Spinal cord (tissue), 9 donors: ENCODE measurements at regions not wholly inside any gene's neighbourhood (a gene's known extent, or its start where the extent isn't known, plus 50 kb on each side); places are given as distances from the start of the nearest gene placed in this dataset.
A peak's percentile ranks its signal among the peaks of the same experiment; 100 is the strongest.

Experiments used
- DNase-seq, 6 donors: peaks; one replicate each; pipeline versions ENCODE4 v3.0.0 to v3.0.0-alpha.2; 2013 to 2015; ENCODE audit warnings: low spot score in 6 of 6, low read depth in 4 of 6
- H3K27ac ChIP-seq: one replicate; pipeline ENCODE4 v1.5.1; 2013; ENCODE audit warnings: low read depth, low read length, control low read depth
- H3K27me3 ChIP-seq: one replicate; pipeline ENCODE4 v1.6.1; 2013; ENCODE audit warnings: low read length; ENCODE audit not compliant: control insufficient read depth, insufficient read depth
- H3K36me3 ChIP-seq: one replicate; pipeline ENCODE4 v1.6.1; 2013; ENCODE audit warnings: low read length; ENCODE audit not compliant: control insufficient read depth, insufficient read depth
- H3K4me1 ChIP-seq: one replicate; pipeline ENCODE4 v1.6.1; 2013; ENCODE audit warnings: low read length; ENCODE audit not compliant: control insufficient read depth, insufficient read depth
- H3K4me3 ChIP-seq: one replicate; pipeline ENCODE4 v1.5.1; 2013; ENCODE audit warnings: low read depth, low read length, control low read depth
- H3K9me3 ChIP-seq: one replicate; pipeline ENCODE4 v1.6.1; 2013; ENCODE audit warnings: low read length; ENCODE audit not compliant: control insufficient read depth, insufficient read depth
- WGBS: methylation state at CpG from one replicate; pipeline ENCODE4 v1.1.5; 2013; ENCODE audit warnings: missing lambda C conversion rate; ENCODE audit not compliant: insufficient coverage; 5-methylcytosine and 5-hydroxymethylcytosine counted together
- donor health status: healthy.

GRCh38 chr10:30116041-30116491, 56.7 kb upstream of the JCAD start:
- 30% methylated on average over 6 of the region's 7 CpGs for WGBS
- peak overlapping the region; percentile 21 for H3K4me3 ChIP-seq
- H3K27ac ChIP-seq = peak overlapping the region; percentile 58
- H3K4me1 ChIP-seq = peaks cover 9% of the 10 kb centered on the region
- H3K36me3 ChIP-seq = no peaks in the 10 kb centered on the region
- no peaks in the 10 kb centered on the region for H3K9me3 ChIP-seq
- peak in 2 of 6 donors; percentile 8 to 42 for DNase-seq
- no peaks in the 10 kb centered on the region for H3K27me3 ChIP-seq

GRCh38 chr10:30115626-30115940, 56.2 kb upstream of the JCAD start:
- peak overlapping the region; percentile 58 for H3K27ac ChIP-seq
- H3K4me3 ChIP-seq = peak overlapping the region; percentile 21
- no peaks in the 10 kb centered on the region for H3K9me3 ChIP-seq
- WGBS = 17% methylated on average over 2 of the region's 6 CpGs
- no peaks in the 10 kb centered on the region for H3K27me3 ChIP-seq
- no peaks in the 10 kb centered on the region for H3K36me3 ChIP-seq
- peaks cover 9% of the 10 kb centered on the region for H3K4me1 ChIP-seq
- DNase-seq = no peak

- Histone ChIP-seq H3K4me3 (peak overlapping the region; percentile 21), H3K4me1 (peaks cover 9% of the 10 kb centered on the region), H3K36me3 (no peaks in the 10 kb centered on the region), H3K27ac (peak overlapping the region; percentile 58), H3K9me3 (no peaks in the 10 kb centered on the region), H3K27me3 (no peaks in the 10 kb centered on the region)
- DNase-seq = peak in 4 of 6 donors; percentile 37 to 92 (median 60)
- WGBS = 3% methylated on average over 8 of the region's 13 CpGs
These were observed 55.7 kb upstream of the JCAD start for GRCh38 chr10:30114881-30115625.

GRCh38 chr10:30114401-30114800, 55.0 kb upstream of the JCAD start:
- Histone ChIP-seq H3K9me3 (no peaks in the 10 kb centered on the region), H3K4me3 (peak overlapping the region; percentile 21), H3K4me1 (peaks cover 9% of the 10 kb centered on the region), H3K27me3 (no peaks in the 10 kb centered on the region), H3K36me3 (no peaks in the 10 kb centered on the region), H3K27ac (no peak overlapping the region)
- WGBS = no CpG with 5 or more reads among the region's 1 CpG
- DNase-seq = no peak

- Histone ChIP-seq H3K9me3 (no peaks in the 10 kb centered on the region), H3K27me3 (no peaks in the 10 kb centered on the region), H3K4me3 (no peak overlapping the region), H3K27ac (no peak overlapping the region), H3K4me1 (peaks cover 9% of the 10 kb centered on the region), H3K36me3 (no peaks in the 10 kb centered on the region)
- DNase-seq = peak in 1 of 6 donors; percentile 48
- 67% methylated on average over 1 of the region's 4 CpGs for WGBS
These were observed 52.1 kb upstream of the JCAD start for GRCh38 chr10:30111340-30112022.
